ENCODE measurements at regions not wholly inside any gene's neighbourhood (a gene's known extent, or its start where the extent isn't known, plus 50 kb on each side); places are given as distances from the start of the nearest gene placed in this dataset.

DNA sequence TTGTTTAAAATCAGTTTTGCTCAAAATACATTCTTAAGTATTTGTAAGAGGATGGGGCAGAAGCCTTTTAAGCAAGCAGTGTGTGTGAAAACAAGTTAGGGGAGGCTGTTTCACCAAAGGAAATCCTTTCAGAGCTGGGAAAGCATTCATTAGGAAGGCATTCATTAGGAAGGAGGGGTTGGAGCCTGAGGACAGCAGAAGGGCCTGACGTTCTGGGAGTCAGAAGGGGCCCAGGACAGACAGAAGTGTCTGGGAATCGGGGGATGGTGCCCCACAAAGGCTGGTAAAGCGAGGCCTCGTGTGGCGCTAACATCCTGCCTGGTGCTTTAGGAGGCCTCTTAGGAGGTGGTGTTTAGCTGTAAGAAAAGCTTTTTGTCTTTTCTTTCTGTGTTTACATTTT lies 80.6 kb upstream of the NXT1 start:
- Mint-ChIP-seq H3K4me3 (no peak overlapping the region), H3K36me3 (no peaks in the 10 kb centered on the region), H3K27ac (no peak overlapping the region), H3K9me3 (peaks cover 0 to 9% (median 0%) of the 10 kb centered on the region in 6 donors), H3K27me3 (ENCODE audit: low read depth in 3 of 3) (no peaks in the 10 kb centered on the region), H3K4me1 (no peaks in the 10 kb centered on the region)
- no peak for DNase-seq

- Mint-ChIP-seq H3K27ac (no peak overlapping the region), H3K36me3 (no peaks in the 10 kb centered on the region), H3K9me3 (peaks cover 0 to 9% (median 0%) of the 10 kb centered on the region in 6 donors), H3K27me3 (ENCODE audit: low read depth in 3 of 3) (peaks cover 0 to 1% (median 0%) of the 10 kb centered on the region in 3 donors), H3K4me3 (no peak overlapping the region), H3K4me1 (no peaks in the 10 kb centered on the region)
- DNase-seq: no peak
Observed at GRCh38 chr20:23268792-23269354, 81.7 kb upstream of the NXT1 start.

GRCh38 chr20:23267909-23268308 lies 82.7 kb upstream of the NXT1 start:
- H3K4me3 Mint-ChIP-seq: no peak overlapping the region
- H3K36me3 Mint-ChIP-seq: no peaks in the 10 kb centered on the region
- no peak overlapping the region for H3K27ac Mint-ChIP-seq
- peaks cover 0 to 9% (median 0%) of the 10 kb centered on the region in 6 donors for H3K9me3 Mint-ChIP-seq
- no peak for DNase-seq
- H3K27me3 Mint-ChIP-seq (ENCODE audit: low read depth in 3 of 3): peaks cover 0 to 1% (median 0%) of the 10 kb centered on the region in 3 donors
- no peaks in the 10 kb centered on the region for H3K4me1 Mint-ChIP-seq

DNA sequence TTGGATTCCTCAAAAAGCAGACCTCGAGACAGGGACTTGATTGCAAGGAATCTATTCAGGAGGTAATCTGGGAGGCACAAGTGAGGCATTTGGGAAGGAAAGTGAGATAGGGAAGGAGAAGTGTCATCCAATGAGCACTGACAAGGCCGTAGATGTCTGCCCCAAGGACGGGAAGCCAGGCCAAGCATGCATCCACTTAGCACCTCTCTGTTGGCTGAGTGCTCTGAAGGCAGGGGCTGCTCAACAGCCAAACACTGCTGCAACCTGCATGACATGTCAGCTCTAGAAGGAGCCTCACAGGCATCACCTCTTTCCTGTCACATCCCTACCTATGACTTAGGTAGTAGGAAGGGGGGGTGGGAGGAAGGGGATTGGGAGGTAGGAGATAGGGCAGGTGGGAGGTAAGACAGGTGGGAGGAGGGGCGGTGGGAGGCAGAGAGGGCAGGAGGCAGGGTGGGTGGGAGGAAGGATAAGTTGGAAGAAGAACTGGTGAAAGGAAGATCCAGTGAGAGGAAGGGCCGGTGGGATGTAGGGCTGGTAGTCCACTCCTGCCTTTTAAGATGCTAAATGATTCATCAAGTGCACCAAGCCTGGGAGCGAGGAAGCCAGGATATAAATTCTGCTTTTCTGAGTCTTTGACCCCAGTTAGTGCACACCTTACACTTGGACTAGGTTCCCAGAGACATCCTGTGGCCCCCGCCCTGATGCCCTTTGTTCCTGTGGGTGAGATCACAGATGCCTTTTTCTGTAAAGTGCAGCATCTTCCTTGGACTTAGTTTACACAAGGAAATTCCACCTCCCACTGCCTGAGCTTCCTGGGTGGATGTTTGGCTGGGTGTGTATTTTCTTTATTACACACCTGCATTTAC lies 83.8 kb upstream of the NXT1 start:
- no peak for DNase-seq
- Mint-ChIP-seq H3K4me3 (no peak overlapping the region), H3K27ac (no peak overlapping the region), H3K27me3 (ENCODE audit: low read depth in 3 of 3) (peaks cover 0 to 1% (median 0%) of the 10 kb centered on the region in 3 donors), H3K9me3 (peaks cover 0 to 9% (median 0%) of the 10 kb centered on the region in 6 donors), H3K36me3 (no peaks in the 10 kb centered on the region), H3K4me1 (no peaks in the 10 kb centered on the region)

DNA sequence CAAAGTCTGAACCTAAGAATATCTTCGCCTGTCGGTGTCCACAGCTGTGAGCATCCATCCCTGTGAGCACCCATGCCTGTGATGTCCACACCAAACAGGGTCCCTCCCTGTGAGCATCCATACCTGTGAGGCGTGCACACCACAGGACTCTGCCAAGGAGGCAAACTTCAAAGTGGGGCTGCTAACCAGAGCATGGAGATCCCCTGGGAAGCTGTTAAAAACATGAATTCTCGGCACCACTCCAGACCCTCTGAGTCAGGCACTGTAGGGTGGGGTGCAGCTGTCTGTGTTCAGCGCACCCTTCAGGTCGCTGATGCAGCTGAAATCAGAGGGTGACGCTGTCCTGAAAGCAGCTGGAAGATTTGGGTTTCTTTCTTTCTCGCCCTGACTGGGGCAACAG lies 85.4 kb upstream of the NXT1 start:
- Mint-ChIP-seq H3K4me1 (no peaks in the 10 kb centered on the region), H3K27me3 (ENCODE audit: low read depth in 3 of 3) (peaks cover 0 to 2% (median 1%) of the 10 kb centered on the region in 3 donors), H3K27ac (no peak overlapping the region), H3K36me3 (no peaks in the 10 kb centered on the region), H3K9me3 (peaks cover 0 to 9% (median 0%) of the 10 kb centered on the region in 6 donors), H3K4me3 (no peak overlapping the region)
- no peak for DNase-seq

DNA sequence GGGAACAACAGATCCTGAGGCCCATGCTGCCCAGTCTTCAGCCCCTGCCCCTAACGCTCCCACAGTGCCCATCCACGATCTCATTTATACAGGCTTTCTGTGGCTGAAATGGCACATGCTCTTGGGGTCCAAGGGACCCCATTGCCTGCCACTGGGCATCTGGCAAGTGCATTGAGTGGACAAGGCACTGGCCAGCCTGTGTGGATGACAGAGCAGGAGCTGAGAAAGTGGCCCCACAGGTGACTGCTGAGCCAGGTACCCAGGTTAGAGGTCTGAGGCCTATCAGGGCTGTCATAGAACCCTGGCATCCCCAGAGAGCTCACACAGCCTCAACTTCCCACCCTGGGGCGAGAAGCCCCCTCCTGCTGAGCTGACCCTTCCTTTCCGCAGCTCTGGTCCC lies 86.0 kb upstream of the NXT1 start:
- no peak overlapping the region for H3K4me3 Mint-ChIP-seq

GRCh38 chr20:23260181-23260840 lies 90.3 kb upstream of the NXT1 start:
- H3K4me1 Mint-ChIP-seq: no peaks in the 10 kb centered on the region
- DNase-seq: no peak
- H3K27me3 Mint-ChIP-seq (ENCODE audit: low read depth in 3 of 3): peaks cover 0 to 6% (median 1%) of the 10 kb centered on the region in 3 donors
- H3K36me3 Mint-ChIP-seq: no peaks in the 10 kb centered on the region
- no peak overlapping the region for H3K4me3 Mint-ChIP-seq
- no peaks in the 10 kb centered on the region for H3K9me3 Mint-ChIP-seq
- no peak overlapping the region for H3K27ac Mint-ChIP-seq

More for the DNA sequence above, 86.0 kb upstream of the NXT1 start:
- H3K27ac Mint-ChIP-seq: no peak overlapping the region
- no peaks in the 10 kb centered on the region for H3K4me1 Mint-ChIP-seq
- DNase-seq: no peak
- no peaks in the 10 kb centered on the region for H3K36me3 Mint-ChIP-seq
- H3K9me3 Mint-ChIP-seq: peaks cover 0 to 9% (median 0%) of the 10 kb centered on the region in 6 donors
- H3K27me3 Mint-ChIP-seq (ENCODE audit: low read depth in 3 of 3): peaks cover 0 to 2% (median 1%) of the 10 kb centered on the region in 3 donors

- Mint-ChIP-seq H3K9me3 (no peaks in the 10 kb centered on the region), H3K27ac (no peak overlapping the region), H3K36me3 (no peaks in the 10 kb centered on the region), H3K27me3 (ENCODE audit: low read depth in 3 of 3) (peaks cover 0 to 7% (median 0%) of the 10 kb centered on the region in 3 donors), H3K4me3 (no peak overlapping the region), H3K4me1 (no peaks in the 10 kb centered on the region)
- no peak for DNase-seq
Observed at GRCh38 chr20:23258747-23259121, 91.9 kb upstream of the NXT1 start.

DNA sequence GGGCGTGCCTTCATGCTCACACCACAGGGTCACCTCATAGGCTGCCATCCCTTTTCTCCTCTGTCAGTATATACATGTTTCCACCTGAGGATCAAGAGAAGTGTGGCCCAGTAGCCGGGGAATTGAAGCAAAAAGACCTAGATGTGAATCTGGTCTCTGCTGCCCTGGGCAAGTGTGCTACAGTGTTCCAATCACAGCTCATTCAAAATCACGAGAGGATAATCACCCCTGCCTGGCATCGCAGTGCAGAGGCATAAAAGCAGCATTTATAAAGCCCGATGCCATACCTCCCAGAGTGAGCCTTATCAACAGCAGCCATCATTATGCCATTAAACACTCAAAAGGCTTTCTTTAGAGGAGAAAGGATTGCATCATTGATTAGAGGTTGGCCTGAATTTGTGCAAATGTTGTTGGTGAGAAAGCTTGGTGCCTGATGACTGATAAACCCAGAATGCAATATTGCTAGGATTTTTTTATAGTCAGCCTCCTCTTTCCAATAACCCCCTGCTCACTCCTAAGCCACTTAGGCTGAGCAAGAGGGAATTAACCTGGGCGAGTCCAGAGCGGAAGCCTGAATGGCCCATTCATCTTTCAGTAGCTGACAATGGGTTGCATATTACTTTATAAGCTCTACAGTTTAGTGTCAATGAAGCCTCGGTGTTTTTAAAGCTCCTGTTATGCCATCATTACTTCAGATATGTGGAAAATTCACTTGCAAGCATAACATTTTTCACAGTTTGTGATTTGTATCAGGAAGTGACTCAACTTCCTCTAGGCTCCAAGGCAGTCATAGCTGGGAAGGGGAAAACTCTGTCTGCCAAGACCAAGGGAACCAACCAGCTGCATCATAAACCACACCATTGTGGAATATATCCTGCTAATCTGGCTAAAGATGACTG lies 92.5 kb upstream of the NXT1 start:
- DNase-seq: no peak
- Mint-ChIP-seq H3K9me3 (no peaks in the 10 kb centered on the region), H3K27me3 (ENCODE audit: low read depth in 3 of 3) (peaks cover 0 to 7% (median 0%) of the 10 kb centered on the region in 3 donors), H3K36me3 (no peaks in the 10 kb centered on the region), H3K4me1 (no peaks in the 10 kb centered on the region), H3K27ac (no peak overlapping the region), H3K4me3 (no peak overlapping the region)

GRCh38 chr20:23257106-23257761 lies 93.4 kb upstream of the NXT1 start:
- no peaks in the 10 kb centered on the region for H3K4me1 Mint-ChIP-seq
- H3K27me3 Mint-ChIP-seq (ENCODE audit: low read depth in 3 of 3): peaks cover 0 to 7% (median 0%) of the 10 kb centered on the region in 3 donors
- H3K27ac Mint-ChIP-seq: no peak overlapping the region
- H3K36me3 Mint-ChIP-seq: no peaks in the 10 kb centered on the region
- H3K9me3 Mint-ChIP-seq: no peaks in the 10 kb centered on the region
- no peak for DNase-seq
- no peak overlapping the region for H3K4me3 Mint-ChIP-seq

- no peak for DNase-seq
- Mint-ChIP-seq H3K36me3 (no peaks in the 10 kb centered on the region), H3K4me1 (no peaks in the 10 kb centered on the region), H3K27ac (no peak overlapping the region), H3K4me3 (no peak overlapping the region), H3K9me3 (no peaks in the 10 kb centered on the region), H3K27me3 (ENCODE audit: low read depth in 3 of 3) (peaks cover 0 to 7% (median 3%) of the 10 kb centered on the region in 3 donors)
Observed at GRCh38 chr20:23255716-23256385, 94.7 kb upstream of the NXT1 start.

GRCh38 chr20:23255106-23255505 lies 95.5 kb upstream of the NXT1 start:
- H3K9me3 Mint-ChIP-seq: no peaks in the 10 kb centered on the region
- H3K27me3 Mint-ChIP-seq (ENCODE audit: low read depth in 3 of 3): peaks cover 0 to 4% (median 3%) of the 10 kb centered on the region in 3 donors
- no peaks in the 10 kb centered on the region for H3K4me1 Mint-ChIP-seq
- H3K4me3 Mint-ChIP-seq: no peak overlapping the region
- DNase-seq: no peak
- no peaks in the 10 kb centered on the region for H3K36me3 Mint-ChIP-seq
- H3K27ac Mint-ChIP-seq: no peak overlapping the region

GRCh38 chr20:23254505-23254904 lies 96.1 kb upstream of the NXT1 start:
- Mint-ChIP-seq H3K4me1 (no peaks in the 10 kb centered on the region), H3K36me3 (no peaks in the 10 kb centered on the region), H3K27ac (no peak overlapping the region), H3K4me3 (no peak overlapping the region), H3K9me3 (no peaks in the 10 kb centered on the region), H3K27me3 (ENCODE audit: low read depth in 3 of 3) (peaks cover 0 to 4% (median 3%) of the 10 kb centered on the region in 3 donors)
- DNase-seq: no peak
